Thyroid gland (tissue), 4 donors: ENCODE measurements at regions not wholly inside any gene's neighbourhood (a gene's known extent, or its start where the extent isn't known, plus 50 kb on each side); places are given as distances from the start of the nearest gene placed in this dataset.

Experiments
- DNase-seq, 2 donors: peaks; one replicate each; pipeline ENCODE4 v3.0.0-alpha.2; 2019
- H3K27ac ChIP-seq, 3 donors: fragments of 200-600 bp; sonication (generic); 1 replicate in 2 of 3; 2 replicates in 1 of 3; pipeline ENCODE4 v1.5.1; 2016 to 2019; ENCODE audit warnings: mild to moderate bottlenecking in 1 of 3, moderate library complexity in 1 of 3
- H3K27me3 ChIP-seq: fragments of 200-600 bp; sonication (generic); one replicate; pipeline ENCODE4 v1.5.1; 2019
- H3K36me3 ChIP-seq, 2 donors: fragments of 200-600 bp; sonication (generic); one replicate each; pipeline ENCODE4 v1.5.1; 2016 to 2019
- H3K4me1 ChIP-seq, 2 donors: fragments of 200-600 bp; sonication (generic); one replicate each; pipeline ENCODE4 v1.5.1; 2017 to 2019
- H3K4me3 ChIP-seq, 3 donors: fragments of 200-600 bp; sonication (generic); replicated peaks in 1 of 3; 1 replicate in 2 of 3; 2 replicates in 1 of 3; pipeline ENCODE4 v1.5.1; 2016; ENCODE audit warnings: mild to moderate bottlenecking in 1 of 3
- H3K9me3 ChIP-seq: fragments of 200-600 bp; sonication (generic); one replicate; pipeline ENCODE4 v1.5.1; 2017
- POLR2A ChIP-seq, 2 donors: fragments of 450-650 bp; IDR thresholded peaks; one replicate each; pipeline ENCODE4 v1.6.1; 2017; ENCODE audit warnings: antibody characterized with exemption in 2 of 2, mild to moderate bottlenecking in 2 of 2, moderate library complexity in 1 of 2
- WGBS, 2 donors: methylation state at CpG; one replicate each; pipeline ENCODE4 v1.1.5; 2017; 5-methylcytosine and 5-hydroxymethylcytosine counted together
- intact Hi-C: fragments of 100-400 bp; cut with DNase I; formaldehyde crosslinking; loops from one replicate; pipeline ENCODE4 v1.15.1; 2023
- TF ChIP-seq, protein P1 (sequence below), 6 experiments: fragments of 200-600 bp in 3 of 6; fragments of 450-650 bp in 3 of 6; sonication (generic) in 3 of 6; IDR thresholded peaks; one replicate each; pipeline ENCODE4 v1.5.1; 2016 to 2019; ENCODE audit warnings: antibody characterized with exemption in 6 of 6, mild to moderate bottlenecking in 2 of 6, inconsistent platforms in 1 of 6, moderate library complexity in 1 of 6

DNA sequence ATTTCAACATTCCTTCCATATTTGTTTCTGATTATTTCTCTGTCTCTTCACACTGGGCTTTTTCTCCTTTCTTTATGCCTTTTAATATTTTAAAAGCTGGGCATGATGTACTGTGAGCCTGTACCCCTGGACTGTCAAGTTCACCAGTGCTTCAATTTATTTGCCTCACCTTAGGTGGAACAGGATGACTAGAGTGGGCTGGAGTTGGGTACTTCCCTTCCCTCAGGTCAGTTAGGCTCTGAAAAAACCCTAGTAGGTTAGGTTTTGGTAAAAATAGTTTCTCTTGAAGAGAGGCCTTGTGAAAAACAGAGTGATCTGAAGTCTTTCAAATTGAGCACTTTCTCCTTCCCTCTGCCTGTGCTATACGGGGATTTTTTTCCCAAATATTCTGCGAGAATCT is 163.0 kb upstream of the LYPLAL1 start:
- no peak overlapping the region for H3K4me3 ChIP-seq
- no peaks in the 10 kb centered on the region for H3K36me3 ChIP-seq
- H3K4me1 ChIP-seq, result no peaks in the 10 kb centered on the region
- WGBS, 2 donors, result 79 to 87% methylated on average over 2 of the region's 2 CpGs
- no peaks in the 10 kb centered on the region for H3K9me3 ChIP-seq
- no peak for DNase-seq
- H3K27me3 ChIP-seq, result no peaks in the 10 kb centered on the region
- intact Hi-C loops, result no loop called here
- TF ChIP-seq POLR2A (IDR thresholded peaks at IDR 0.05), result no peak
- TF ChIP-seq, protein P1, sequence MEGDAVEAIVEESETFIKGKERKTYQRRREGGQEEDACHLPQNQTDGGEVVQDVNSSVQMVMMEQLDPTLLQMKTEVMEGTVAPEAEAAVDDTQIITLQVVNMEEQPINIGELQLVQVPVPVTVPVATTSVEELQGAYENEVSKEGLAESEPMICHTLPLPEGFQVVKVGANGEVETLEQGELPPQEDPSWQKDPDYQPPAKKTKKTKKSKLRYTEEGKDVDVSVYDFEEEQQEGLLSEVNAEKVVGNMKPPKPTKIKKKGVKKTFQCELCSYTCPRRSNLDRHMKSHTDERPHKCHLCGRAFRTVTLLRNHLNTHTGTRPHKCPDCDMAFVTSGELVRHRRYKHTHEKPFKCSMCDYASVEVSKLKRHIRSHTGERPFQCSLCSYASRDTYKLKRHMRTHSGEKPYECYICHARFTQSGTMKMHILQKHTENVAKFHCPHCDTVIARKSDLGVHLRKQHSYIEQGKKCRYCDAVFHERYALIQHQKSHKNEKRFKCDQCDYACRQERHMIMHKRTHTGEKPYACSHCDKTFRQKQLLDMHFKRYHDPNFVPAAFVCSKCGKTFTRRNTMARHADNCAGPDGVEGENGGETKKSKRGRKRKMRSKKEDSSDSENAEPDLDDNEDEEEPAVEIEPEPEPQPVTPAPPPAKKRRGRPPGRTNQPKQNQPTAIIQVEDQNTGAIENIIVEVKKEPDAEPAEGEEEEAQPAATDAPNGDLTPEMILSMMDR (IDR thresholded peaks at IDR 0.05), result no peak
- no peak overlapping the region for H3K27ac ChIP-seq

DNA sequence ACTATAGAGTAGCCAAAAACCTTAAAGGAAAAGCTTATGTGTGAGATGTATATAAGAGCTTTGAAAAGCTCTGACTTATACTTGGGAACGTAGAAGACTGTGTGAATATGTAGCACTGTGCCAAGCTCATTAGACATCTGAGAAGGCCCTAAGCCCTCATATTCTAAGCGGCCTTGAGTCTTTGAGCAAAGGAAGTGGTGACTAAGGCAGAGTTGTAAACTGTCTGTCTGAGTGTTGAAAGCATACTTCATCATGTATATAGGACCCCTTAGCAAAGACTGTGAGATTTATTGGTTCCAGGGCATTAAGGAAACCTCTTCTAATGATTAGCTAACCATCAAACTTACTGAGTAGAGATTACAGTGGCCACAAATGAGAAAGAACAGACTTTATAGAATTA is 153.3 kb upstream of the LYPLAL1 start:
- DNase-seq, result no peak
- intact Hi-C loops, result no loop called here
- 89 to 91% methylated on average over 2 of the region's 2 CpGs for WGBS, 2 donors
- no peaks in the 10 kb centered on the region for H3K36me3 ChIP-seq
- no peaks in the 10 kb centered on the region for H3K27me3 ChIP-seq
- TF ChIP-seq POLR2A (IDR thresholded peaks at IDR 0.05), result no peak
- TF ChIP-seq, protein P1 (IDR thresholded peaks at IDR 0.05), result no peak
- no peaks in the 10 kb centered on the region for H3K9me3 ChIP-seq
- H3K4me3 ChIP-seq, result no peak overlapping the region
- H3K27ac ChIP-seq, result no peak overlapping the region
- no peaks in the 10 kb centered on the region for H3K4me1 ChIP-seq

DNA sequence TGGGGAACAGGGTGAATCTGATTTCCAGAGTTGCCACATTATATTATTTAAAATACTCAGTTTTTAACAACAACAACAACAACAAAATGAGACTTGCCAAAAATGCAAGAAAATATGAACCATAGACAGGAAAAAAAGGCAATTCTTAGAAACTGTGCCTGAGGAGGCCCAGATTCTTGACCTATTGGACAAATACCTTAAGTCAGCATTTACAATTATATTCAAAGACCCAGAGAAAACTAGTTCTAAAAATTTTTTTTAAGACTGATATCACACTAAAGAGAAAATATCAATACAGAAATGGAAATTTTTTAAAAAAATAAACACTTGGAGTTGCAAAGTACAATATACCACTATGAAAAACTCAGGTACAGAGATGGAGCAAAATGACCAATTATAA is 152.8 kb upstream of the LYPLAL1 start:
- no peak for DNase-seq
- no peaks in the 10 kb centered on the region for H3K36me3 ChIP-seq
- no peaks in the 10 kb centered on the region for H3K27me3 ChIP-seq
- H3K9me3 ChIP-seq, result no peaks in the 10 kb centered on the region
- no peak overlapping the region for H3K27ac ChIP-seq
- TF ChIP-seq, protein P1 (IDR thresholded peaks at IDR 0.05), result no peak
- TF ChIP-seq POLR2A (IDR thresholded peaks at IDR 0.05), result no peak
- H3K4me3 ChIP-seq, result no peak overlapping the region
- H3K4me1 ChIP-seq, result no peaks in the 10 kb centered on the region
- intact Hi-C loops, result no loop called here

DNA sequence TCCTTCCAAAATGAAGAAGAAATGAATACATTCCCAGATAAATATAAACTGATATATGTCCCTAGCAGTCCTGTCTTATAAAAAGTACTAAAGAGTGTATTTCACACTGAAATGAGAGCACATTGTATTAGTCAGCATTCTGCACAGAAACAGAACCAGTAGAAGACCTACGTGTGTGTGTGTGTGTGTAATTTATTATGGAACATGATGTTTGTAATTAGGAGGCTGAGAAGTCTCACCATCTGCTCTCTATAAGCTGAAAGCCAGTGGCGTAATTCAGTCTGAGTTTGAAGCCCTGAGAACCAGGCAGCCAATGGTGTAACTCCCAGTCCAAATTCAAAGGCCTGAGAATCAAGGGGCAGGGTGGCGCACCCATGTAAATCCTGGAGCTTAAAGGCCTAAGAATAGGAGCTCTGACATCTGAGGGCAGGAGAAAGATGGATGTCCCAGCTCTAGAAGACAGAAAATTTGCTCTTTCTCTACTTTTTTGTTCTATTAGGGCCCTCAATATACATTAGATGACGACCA is 146.5 kb upstream of the LYPLAL1 start:
- H3K9me3 ChIP-seq, result no peaks in the 10 kb centered on the region

DNA sequence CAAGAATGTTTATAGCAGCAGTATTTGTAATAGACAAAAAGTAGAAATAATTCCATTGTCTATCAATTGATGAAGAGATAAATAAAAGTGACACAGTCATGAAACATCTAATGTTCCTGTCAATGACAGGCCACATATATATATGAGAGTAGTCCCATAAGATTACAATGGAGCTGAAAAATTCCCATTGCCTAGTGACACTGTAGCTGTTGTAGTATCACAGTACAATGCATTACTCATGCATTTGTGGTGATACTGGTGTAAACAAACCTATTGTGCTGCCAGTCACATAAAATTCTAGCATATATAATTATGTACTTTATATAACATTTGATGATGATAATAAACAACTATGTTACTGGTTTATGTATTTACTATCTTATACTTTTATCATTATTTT is 141.9 kb upstream of the LYPLAL1 start:
- no peak overlapping the region for H3K4me3 ChIP-seq
- H3K27ac ChIP-seq, result no peak overlapping the region
- no peaks in the 10 kb centered on the region for H3K9me3 ChIP-seq
- no peak for TF ChIP-seq POLR2A (IDR thresholded peaks at IDR 0.05)
- TF ChIP-seq, protein P1 (IDR thresholded peaks at IDR 0.05), result no peak
- H3K36me3 ChIP-seq, result no peaks in the 10 kb centered on the region
- H3K4me1 ChIP-seq, result no peaks in the 10 kb centered on the region
- DNase-seq, result no peak
- intact Hi-C loops, result no loop called here
- H3K27me3 ChIP-seq, result no peaks in the 10 kb centered on the region

More for the DNA sequence above, 146.5 kb upstream of the LYPLAL1 start:
- TF ChIP-seq, protein P1 (IDR thresholded peaks at IDR 0.05), result no peak
- TF ChIP-seq POLR2A (IDR thresholded peaks at IDR 0.05), result no peak
- no peak overlapping the region for H3K4me3 ChIP-seq
- no peaks in the 10 kb centered on the region for H3K4me1 ChIP-seq
- intact Hi-C loops, result no loop called here
- WGBS, 2 donors, result 89 to 94% methylated on average over 4 of the region's 4 CpGs
- DNase-seq, result no peak
- H3K36me3 ChIP-seq, result no peaks in the 10 kb centered on the region
- no peaks in the 10 kb centered on the region for H3K27me3 ChIP-seq
- H3K27ac ChIP-seq, result no peak overlapping the region
